ENCODE measurements at regions not wholly inside any gene's neighbourhood (a gene's known extent, or its start where the extent isn't known, plus 50 kb on each side); places are given as distances from the start of the nearest gene placed in this dataset.

DNA sequence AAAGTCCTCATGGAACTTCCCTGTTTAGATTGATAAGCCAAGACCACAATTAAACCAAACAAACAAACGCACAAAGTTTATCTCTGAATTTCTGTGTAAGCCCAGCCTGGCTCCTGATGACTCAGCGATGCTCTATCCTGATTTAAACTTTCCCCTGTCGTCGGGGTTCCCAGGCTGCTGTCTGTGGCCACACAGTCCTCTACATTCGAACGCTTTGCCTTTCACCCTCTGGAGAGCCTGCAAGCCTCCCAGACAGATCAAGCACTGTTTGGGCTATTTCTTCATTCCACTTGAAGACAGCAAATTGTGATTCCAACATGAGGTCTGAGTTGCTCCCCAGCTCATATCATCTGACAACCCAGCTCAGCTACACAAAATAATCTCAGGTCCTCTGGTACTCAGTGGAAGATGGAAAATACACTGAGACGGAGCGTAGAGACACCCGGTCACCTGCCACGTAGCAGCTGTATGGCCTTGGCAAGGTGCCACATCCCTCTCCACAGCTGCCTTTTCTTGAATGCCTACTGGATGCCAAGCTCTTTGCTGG lies 51.2 kb downstream of the CYRIA start (continued):
- TF ChIP-seq PPARA (CRISPR knock-in tag; IDR thresholded peaks at IDR 0.05; ENCODE audit: borderline replicate concordance), result no peak
- TF ChIP-seq ZFP3 (CRISPR knock-in tag; IDR thresholded peaks at IDR 0.05), result no peak
- no peak for TF ChIP-seq ZC3H10 (CRISPR knock-in tag; IDR thresholded peaks at IDR 0.05)
- no peak for TF ChIP-seq ZNF8 (CRISPR knock-in tag; IDR thresholded peaks at IDR 0.05)
- TF ChIP-seq, protein P1, sequence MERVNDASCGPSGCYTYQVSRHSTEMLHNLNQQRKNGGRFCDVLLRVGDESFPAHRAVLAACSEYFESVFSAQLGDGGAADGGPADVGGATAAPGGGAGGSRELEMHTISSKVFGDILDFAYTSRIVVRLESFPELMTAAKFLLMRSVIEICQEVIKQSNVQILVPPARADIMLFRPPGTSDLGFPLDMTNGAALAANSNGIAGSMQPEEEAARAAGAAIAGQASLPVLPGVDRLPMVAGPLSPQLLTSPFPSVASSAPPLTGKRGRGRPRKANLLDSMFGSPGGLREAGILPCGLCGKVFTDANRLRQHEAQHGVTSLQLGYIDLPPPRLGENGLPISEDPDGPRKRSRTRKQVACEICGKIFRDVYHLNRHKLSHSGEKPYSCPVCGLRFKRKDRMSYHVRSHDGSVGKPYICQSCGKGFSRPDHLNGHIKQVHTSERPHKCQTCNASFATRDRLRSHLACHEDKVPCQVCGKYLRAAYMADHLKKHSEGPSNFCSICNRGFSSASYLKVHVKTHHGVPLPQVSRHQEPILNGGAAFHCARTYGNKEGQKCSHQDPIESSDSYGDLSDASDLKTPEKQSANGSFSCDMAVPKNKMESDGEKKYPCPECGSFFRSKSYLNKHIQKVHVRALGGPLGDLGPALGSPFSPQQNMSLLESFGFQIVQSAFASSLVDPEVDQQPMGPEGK (CRISPR knock-in tag; IDR thresholded peaks at IDR 0.05; ENCODE audit: borderline replicate concordance), result no peak
- no peak for TF ChIP-seq RARB (CRISPR knock-in tag; IDR thresholded peaks at IDR 0.05)
- TF ChIP-seq OSR1 (CRISPR knock-in tag; IDR thresholded peaks at IDR 0.05), result no peak

DNA sequence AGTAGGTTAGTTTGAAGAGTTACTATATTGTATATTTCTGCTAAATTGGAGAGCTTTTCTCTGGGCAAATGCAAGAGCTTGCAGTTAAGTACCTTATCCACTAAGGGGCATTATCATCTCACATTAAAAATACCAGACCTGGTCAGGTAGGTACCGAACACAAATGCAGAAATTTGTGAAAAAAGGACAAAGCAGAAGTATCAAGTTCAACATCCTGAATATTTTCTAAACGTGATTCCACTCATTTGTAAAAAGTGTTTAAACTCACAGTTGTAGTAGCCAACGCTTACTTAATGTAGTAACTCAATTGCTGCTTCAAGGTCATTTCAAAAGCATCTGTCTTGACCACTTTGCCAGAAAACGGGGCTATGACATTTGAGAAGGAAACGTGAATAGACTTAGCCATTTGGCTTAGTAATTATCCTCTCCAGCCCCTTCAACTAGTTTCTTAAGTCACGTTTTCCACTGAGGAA lies 52.1 kb downstream of the CYRIA start:
- no peak for TF ChIP-seq SNAI2 (CRISPR knock-in tag; IDR thresholded peaks at IDR 0.05)
- TF ChIP-seq ESRRG (CRISPR knock-in tag; IDR thresholded peaks at IDR 0.05), result no peak
- TF ChIP-seq, protein P2, sequence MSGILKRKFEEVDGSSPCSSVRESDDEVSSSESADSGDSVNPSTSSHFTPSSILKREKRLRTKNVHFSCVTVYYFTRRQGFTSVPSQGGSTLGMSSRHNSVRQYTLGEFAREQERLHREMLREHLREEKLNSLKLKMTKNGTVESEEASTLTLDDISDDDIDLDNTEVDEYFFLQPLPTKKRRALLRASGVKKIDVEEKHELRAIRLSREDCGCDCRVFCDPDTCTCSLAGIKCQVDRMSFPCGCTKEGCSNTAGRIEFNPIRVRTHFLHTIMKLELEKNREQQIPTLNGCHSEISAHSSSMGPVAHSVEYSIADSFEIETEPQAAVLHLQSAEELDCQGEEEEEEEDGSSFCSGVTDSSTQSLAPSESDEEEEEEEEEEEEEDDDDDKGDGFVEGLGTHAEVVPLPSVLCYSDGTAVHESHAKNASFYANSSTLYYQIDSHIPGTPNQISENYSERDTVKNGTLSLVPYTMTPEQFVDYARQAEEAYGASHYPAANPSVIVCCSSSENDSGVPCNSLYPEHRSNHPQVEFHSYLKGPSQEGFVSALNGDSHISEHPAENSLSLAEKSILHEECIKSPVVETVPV (CRISPR knock-in tag; IDR thresholded peaks at IDR 0.05), result no peak
- no peak for TF ChIP-seq OSR1 (CRISPR knock-in tag; IDR thresholded peaks at IDR 0.05)
- TF ChIP-seq ZNF8 (CRISPR knock-in tag; IDR thresholded peaks at IDR 0.05), result no peak
- TF ChIP-seq RARB (CRISPR knock-in tag; IDR thresholded peaks at IDR 0.05), result no peak
- no peak for TF ChIP-seq ZFP30 (CRISPR knock-in tag; IDR thresholded peaks at IDR 0.05)
- TF ChIP-seq CSDC2 (CRISPR knock-in tag; IDR thresholded peaks at IDR 0.05), result no peak
- no peak for TF ChIP-seq ZNF70 (CRISPR knock-in tag; IDR thresholded peaks at IDR 0.05)
- no peak for TF ChIP-seq TOX (CRISPR knock-in tag; IDR thresholded peaks at IDR 0.05; ENCODE audit: borderline replicate concordance)
- TF ChIP-seq, protein P1 (CRISPR knock-in tag; IDR thresholded peaks at IDR 0.05; ENCODE audit: borderline replicate concordance), result no peak
- no peak for TF ChIP-seq TCF4 (CRISPR knock-in tag; IDR thresholded peaks at IDR 0.05; ENCODE audit: borderline replicate concordance)
- no peak for TF ChIP-seq ZC3H10 (CRISPR knock-in tag; IDR thresholded peaks at IDR 0.05)
- no peak for TF ChIP-seq GLIS3 (CRISPR knock-in tag; IDR thresholded peaks at IDR 0.05)
- TF ChIP-seq, protein P3, sequence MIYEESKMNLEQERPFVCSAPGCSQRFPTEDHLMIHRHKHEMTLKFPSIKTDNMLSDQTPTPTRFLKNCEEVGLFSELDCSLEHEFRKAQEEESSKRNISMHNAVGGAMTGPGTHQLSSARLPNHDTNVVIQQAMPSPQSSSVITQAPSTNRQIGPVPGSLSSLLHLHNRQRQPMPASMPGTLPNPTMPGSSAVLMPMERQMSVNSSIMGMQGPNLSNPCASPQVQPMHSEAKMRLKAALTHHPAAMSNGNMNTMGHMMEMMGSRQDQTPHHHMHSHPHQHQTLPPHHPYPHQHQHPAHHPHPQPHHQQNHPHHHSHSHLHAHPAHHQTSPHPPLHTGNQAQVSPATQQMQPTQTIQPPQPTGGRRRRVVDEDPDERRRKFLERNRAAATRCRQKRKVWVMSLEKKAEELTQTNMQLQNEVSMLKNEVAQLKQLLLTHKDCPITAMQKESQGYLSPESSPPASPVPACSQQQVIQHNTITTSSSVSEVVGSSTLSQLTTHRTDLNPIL (CRISPR knock-in tag; IDR thresholded peaks at IDR 0.05; ENCODE audit: low read depth), result no peak
- no peak for TF ChIP-seq ZNF565 (CRISPR knock-in tag; conservative IDR thresholded peaks at IDR 0.05; ENCODE audit: low read depth)
- no peak for TF ChIP-seq ZFP3 (CRISPR knock-in tag; IDR thresholded peaks at IDR 0.05)
- no peak for ATAC-seq

DNA sequence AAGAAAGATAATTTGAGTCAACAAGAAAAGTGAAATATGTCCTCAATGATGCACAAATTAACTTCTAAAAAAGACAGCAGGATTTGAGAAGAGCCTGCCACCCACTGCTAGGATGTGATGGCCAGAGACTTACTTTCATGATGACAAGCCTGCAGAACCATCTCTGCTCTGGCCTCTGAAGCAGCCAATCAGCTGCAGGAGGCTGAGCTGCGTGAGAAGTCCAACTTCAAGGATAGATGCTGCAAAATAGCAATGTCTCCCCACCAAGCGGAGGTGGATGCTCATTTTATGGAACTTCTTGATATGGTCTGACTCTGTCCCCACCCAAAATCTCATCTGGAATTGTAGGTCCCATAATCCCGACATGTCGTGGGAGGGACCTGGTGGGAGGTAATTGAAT lies 53.1 kb downstream of the CYRIA start:
- TF ChIP-seq ZNF70 (CRISPR knock-in tag; IDR thresholded peaks at IDR 0.05) (no peak), ARNTL (CRISPR knock-in tag; IDR thresholded peaks at IDR 0.05; ENCODE audit: borderline replicate concordance, low read depth) (no peak), ZFP30 (CRISPR knock-in tag; IDR thresholded peaks at IDR 0.05) (no peak), ZFP3 (CRISPR knock-in tag; IDR thresholded peaks at IDR 0.05) (no peak), CSDC2 (CRISPR knock-in tag; IDR thresholded peaks at IDR 0.05) (no peak), ZNF565 (CRISPR knock-in tag; conservative IDR thresholded peaks at IDR 0.05; ENCODE audit: low read depth) (no peak), TOX (CRISPR knock-in tag; IDR thresholded peaks at IDR 0.05; ENCODE audit: borderline replicate concordance) (no peak), ZC3H10 (CRISPR knock-in tag; IDR thresholded peaks at IDR 0.05) (no peak), ESRRG (CRISPR knock-in tag; IDR thresholded peaks at IDR 0.05) (no peak), TCF4 (CRISPR knock-in tag; IDR thresholded peaks at IDR 0.05; ENCODE audit: borderline replicate concordance) (no peak)
- TF ChIP-seq, protein P1 (CRISPR knock-in tag; IDR thresholded peaks at IDR 0.05; ENCODE audit: borderline replicate concordance), result no peak
- TF ChIP-seq, protein P4, sequence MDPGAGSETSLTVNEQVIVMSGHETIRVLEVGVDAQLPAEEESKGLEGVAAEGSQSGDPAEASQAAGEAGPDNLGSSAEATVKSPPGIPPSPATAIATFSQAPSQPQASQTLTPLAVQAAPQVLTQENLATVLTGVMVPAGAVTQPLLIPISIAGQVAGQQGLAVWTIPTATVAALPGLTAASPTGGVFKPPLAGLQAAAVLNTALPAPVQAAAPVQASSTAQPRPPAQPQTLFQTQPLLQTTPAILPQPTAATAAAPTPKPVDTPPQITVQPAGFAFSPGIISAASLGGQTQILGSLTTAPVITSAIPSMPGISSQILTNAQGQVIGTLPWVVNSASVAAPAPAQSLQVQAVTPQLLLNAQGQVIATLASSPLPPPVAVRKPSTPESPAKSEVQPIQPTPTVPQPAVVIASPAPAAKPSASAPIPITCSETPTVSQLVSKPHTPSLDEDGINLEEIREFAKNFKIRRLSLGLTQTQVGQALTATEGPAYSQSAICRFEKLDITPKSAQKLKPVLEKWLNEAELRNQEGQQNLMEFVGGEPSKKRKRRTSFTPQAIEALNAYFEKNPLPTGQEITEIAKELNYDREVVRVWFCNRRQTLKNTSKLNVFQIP (CRISPR knock-in tag; IDR thresholded peaks at IDR 0.05; ENCODE audit: borderline replicate concordance, low read depth), result no peak
- TF ChIP-seq, protein P5, sequence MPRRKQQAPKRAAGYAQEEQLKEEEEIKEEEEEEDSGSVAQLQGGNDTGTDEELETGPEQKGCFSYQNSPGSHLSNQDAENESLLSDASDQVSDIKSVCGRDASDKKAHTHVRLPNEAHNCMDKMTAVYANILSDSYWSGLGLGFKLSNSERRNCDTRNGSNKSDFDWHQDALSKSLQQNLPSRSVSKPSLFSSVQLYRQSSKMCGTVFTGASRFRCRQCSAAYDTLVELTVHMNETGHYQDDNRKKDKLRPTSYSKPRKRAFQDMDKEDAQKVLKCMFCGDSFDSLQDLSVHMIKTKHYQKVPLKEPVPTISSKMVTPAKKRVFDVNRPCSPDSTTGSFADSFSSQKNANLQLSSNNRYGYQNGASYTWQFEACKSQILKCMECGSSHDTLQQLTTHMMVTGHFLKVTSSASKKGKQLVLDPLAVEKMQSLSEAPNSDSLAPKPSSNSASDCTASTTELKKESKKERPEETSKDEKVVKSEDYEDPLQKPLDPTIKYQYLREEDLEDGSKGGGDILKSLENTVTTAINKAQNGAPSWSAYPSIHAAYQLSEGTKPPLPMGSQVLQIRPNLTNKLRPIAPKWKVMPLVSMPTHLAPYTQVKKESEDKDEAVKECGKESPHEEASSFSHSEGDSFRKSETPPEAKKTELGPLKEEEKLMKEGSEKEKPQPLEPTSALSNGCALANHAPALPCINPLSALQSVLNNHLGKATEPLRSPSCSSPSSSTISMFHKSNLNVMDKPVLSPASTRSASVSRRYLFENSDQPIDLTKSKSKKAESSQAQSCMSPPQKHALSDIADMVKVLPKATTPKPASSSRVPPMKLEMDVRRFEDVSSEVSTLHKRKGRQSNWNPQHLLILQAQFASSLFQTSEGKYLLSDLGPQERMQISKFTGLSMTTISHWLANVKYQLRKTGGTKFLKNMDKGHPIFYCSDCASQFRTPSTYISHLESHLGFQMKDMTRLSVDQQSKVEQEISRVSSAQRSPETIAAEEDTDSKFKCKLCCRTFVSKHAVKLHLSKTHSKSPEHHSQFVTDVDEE (CRISPR knock-in tag; IDR thresholded peaks at IDR 0.05), result no peak
- no peak for ATAC-seq
